ENCODE measurements at regions not wholly inside any gene's neighbourhood (a gene's known extent, or its start where the extent isn't known, plus 50 kb on each side); places are given as distances from the start of the nearest gene placed in this dataset.
"Not testable (repeated sequence)": the region's sequence is repeated elsewhere in the genome, so short reads cannot be mapped to it uniquely, and the experiment has no call there.

GRCh38 chr2:149702571-149702970, 115.0 kb upstream of the MMADHC start:
- H3K4me3 ChIP-seq (ENCODE audit: control insufficient read depth, low read depth, low read length), result no peak overlapping the region
- no peak for TF ChIP-seq CTCF (conservative IDR thresholded peaks at IDR 0.05; ENCODE audit: control insufficient read depth, insufficient read depth, low read depth, low read length)
- DNase-seq (ENCODE audit: low read depth), result no peak

GRCh38 chr2:149701241-149701640, 113.7 kb upstream of the MMADHC start:
- TF ChIP-seq CTCF (conservative IDR thresholded peaks at IDR 0.05; ENCODE audit: control insufficient read depth, insufficient read depth, low read depth, low read length), result no peak
- no peak overlapping the region for H3K4me3 ChIP-seq (ENCODE audit: control insufficient read depth, low read depth, low read length)
- DNase-seq (ENCODE audit: low read depth), result no peak

- TF ChIP-seq CTCF (conservative IDR thresholded peaks at IDR 0.05; ENCODE audit: control insufficient read depth, insufficient read depth, low read depth, low read length), result no peak
- H3K4me3 ChIP-seq (ENCODE audit: control insufficient read depth, low read depth, low read length), result no peak overlapping the region
- no peak for DNase-seq (ENCODE audit: low read depth)
Observed at GRCh38 chr2:149692961-149693396, 105.4 kb upstream of the MMADHC start.

DNA sequence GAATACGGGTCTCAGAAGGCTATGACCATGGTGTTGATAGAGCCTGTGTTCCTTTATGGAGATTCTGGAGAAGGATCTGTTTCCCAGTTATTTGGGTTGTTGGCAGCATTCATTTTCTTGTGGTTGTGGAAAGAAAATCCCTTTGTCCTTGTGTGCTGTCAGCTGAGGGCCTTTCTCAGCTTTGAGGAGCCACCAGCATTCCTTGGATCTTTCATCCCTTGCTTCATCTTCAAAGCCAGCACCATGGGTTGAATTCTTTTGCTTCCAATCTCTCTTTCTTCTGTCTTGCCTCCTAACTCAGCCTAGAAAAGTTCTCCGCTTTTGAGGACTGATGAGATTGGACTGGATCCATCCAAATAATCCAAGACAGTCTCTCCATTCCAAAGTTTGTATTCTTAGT, 103.2 kb upstream of the MMADHC start:
- no peak for DNase-seq (ENCODE audit: low read depth)
- H3K4me3 ChIP-seq (ENCODE audit: control insufficient read depth, low read depth, low read length), result no peak overlapping the region
- no peak for TF ChIP-seq CTCF (conservative IDR thresholded peaks at IDR 0.05; ENCODE audit: control insufficient read depth, insufficient read depth, low read depth, low read length)

GRCh38 chr2:149687052-149687427, 99.5 kb upstream of the MMADHC start:
- no peak for TF ChIP-seq CTCF (conservative IDR thresholded peaks at IDR 0.05; ENCODE audit: control insufficient read depth, insufficient read depth, low read depth, low read length)
- DNase-seq (ENCODE audit: low read depth), result no peak
- no peak overlapping the region for H3K4me3 ChIP-seq (ENCODE audit: control insufficient read depth, low read depth, low read length)

GRCh38 chr2:149686136-149687051, 98.8 kb upstream of the MMADHC start:
- DNase-seq (ENCODE audit: low read depth), result no peak
- no peak for TF ChIP-seq CTCF (conservative IDR thresholded peaks at IDR 0.05; ENCODE audit: control insufficient read depth, insufficient read depth, low read depth, low read length)
- no peak overlapping the region for H3K4me3 ChIP-seq (ENCODE audit: control insufficient read depth, low read depth, low read length)

DNA sequence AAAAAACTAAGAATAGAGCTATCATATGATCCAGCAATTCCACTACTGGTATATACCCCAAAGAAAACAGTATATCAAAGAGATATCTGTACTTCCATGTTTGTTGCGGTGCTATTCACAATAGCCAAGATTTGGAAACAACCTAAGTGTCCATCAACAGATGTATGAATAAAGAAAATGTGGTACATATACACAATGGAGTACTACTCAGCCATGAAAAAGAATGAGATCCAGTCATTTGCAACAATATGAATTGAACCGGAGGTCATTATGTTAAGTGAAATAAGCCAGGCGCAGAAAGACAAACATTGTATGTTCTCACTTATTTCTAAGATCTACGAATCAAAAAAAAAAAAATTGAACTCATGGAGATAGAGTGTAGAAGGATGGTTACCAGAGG, 97.8 kb upstream of the MMADHC start:
- not testable (repeated sequence) for H3K4me3 ChIP-seq (ENCODE audit: control insufficient read depth, low read depth, low read length); DNase-seq (ENCODE audit: low read depth)
